Lung (tissue), 11 donors: ENCODE measurements at regions not wholly inside any gene's neighbourhood (a gene's known extent, or its start where the extent isn't known, plus 50 kb on each side); places are given as distances from the start of the nearest gene placed in this dataset.

Experiments used
- ATAC-seq: fragments of 200-7000 bp; cut with Tn5 transposase; one replicate; pipeline ENCODE4 v1.9.1; 2020; ENCODE audit warnings: moderate number of reproducible peaks; ENCODE audit not compliant: insufficient read depth, low FRiP score
- DNase-seq, 3 donors: peaks; one replicate each; pipeline ENCODE4 v3.0.0-alpha.2; 2013 to 2017
- H3K27ac ChIP-seq, 2 donors: one replicate each; pipeline ENCODE4 v1.5.1; 2013; ENCODE audit warnings: mild to moderate bottlenecking in 2 of 2, moderate library complexity in 2 of 2, control low read depth in 1 of 2, inconsistent platforms in 1 of 2, low read depth in 1 of 2, low read length in 1 of 2
- H3K27me3 ChIP-seq, 3 donors: one replicate each; pipeline ENCODE4 v1.5.1; 2013; ENCODE audit warnings: low read length in 2 of 3; ENCODE audit not compliant: control insufficient read depth in 3 of 3, insufficient read depth in 3 of 3
- H3K36me3 ChIP-seq, 4 donors: one replicate each; pipeline ENCODE4 v1.5.1; 2013; ENCODE audit warnings: low read length in 4 of 4, mild to moderate bottlenecking in 1 of 4, moderate library complexity in 1 of 4; ENCODE audit not compliant: control insufficient read depth in 4 of 4, insufficient read depth in 4 of 4
- H3K4me1 ChIP-seq, 5 donors: one replicate each; pipeline ENCODE4 v1.5.1; 2013; ENCODE audit warnings: low read length in 5 of 5, mild to moderate bottlenecking in 2 of 5, moderate library complexity in 1 of 5; ENCODE audit not compliant: control insufficient read depth in 5 of 5, insufficient read depth in 5 of 5
- H3K4me3 ChIP-seq: one replicate; pipeline ENCODE4 v1.5.1; 2013; ENCODE audit warnings: mild to moderate bottlenecking, control low read depth, moderate library complexity
- H3K9ac ChIP-seq, 2 donors: one replicate each; pipeline ENCODE4 v1.5.1; 2013; ENCODE audit warnings: low read length in 2 of 2, control low read depth in 1 of 2; ENCODE audit not compliant: insufficient read depth in 1 of 2
- H3K9me3 ChIP-seq, 4 donors: one replicate each; pipeline ENCODE4 v1.5.1; 2013; ENCODE audit warnings: low read length in 3 of 4, mild to moderate bottlenecking in 1 of 4, moderate library complexity in 1 of 4; ENCODE audit not compliant: control insufficient read depth in 4 of 4, insufficient read depth in 3 of 4
- CTCF ChIP-seq: IDR thresholded peaks from 2 replicates; pipeline ENCODE4 v1.5.1; 2012; ENCODE audit warnings: mild to moderate bottlenecking; ENCODE audit errors: control extremely low read depth, extremely low read depth
- WGBS, 2 donors: extraction: QIAGEN DNeasy Blood & Tissue Kit; methylation state at CpG; one replicate each; pipeline ENCODE4 v1.1.7; 2013; 5-methylcytosine and 5-hydroxymethylcytosine counted together
- donor health status: control.
- donor health status: control.
- donor health status: Bipolar disorder and iron deficiency.
- donor health status: healthy.
- donor health status: DM: yes; HTN: yes; CAD: no.

GRCh38 chr3:139095803-139096466, 51.2 kb upstream of the PRR23C start:
- ATAC-seq: no peak
- 57 to 71% methylated on average over 4 of the region's 4 CpGs for WGBS, 2 donors

GRCh38 chr3:139096670-139097069, 52.0 kb upstream of the PRR23C start:
- DNase-seq (no peak), ATAC-seq (no peak)
- TF ChIP-seq CTCF: no peak
- Histone ChIP-seq H3K4me1 (no peaks in the 10 kb centered on the region), H3K9ac (no peak overlapping the region), H3K36me3 (no peaks in the 10 kb centered on the region), H3K4me3 (no peak overlapping the region), H3K27me3 (no peaks in the 10 kb centered on the region), H3K27ac (no peak overlapping the region), H3K9me3 (peaks cover 0 to 6% (median 1%) of the 10 kb centered on the region in 4 donors)
- 67 to 79% methylated on average over 1 of the region's 1 CpG for WGBS, 2 donors

More at GRCh38 chr3:139095803-139096466, 51.2 kb upstream of the PRR23C start:
- H3K27ac ChIP-seq: no peak overlapping the region
- H3K9me3 ChIP-seq: peaks cover 0 to 6% (median 1%) of the 10 kb centered on the region in 4 donors
- no peak for DNase-seq
- no peaks in the 10 kb centered on the region for H3K4me1 ChIP-seq
- H3K27me3 ChIP-seq: no peaks in the 10 kb centered on the region
- H3K4me3 ChIP-seq: no peak overlapping the region
- no peak for TF ChIP-seq CTCF
- no peaks in the 10 kb centered on the region for H3K36me3 ChIP-seq
- no peak overlapping the region for H3K9ac ChIP-seq

GRCh38 chr3:139098391-139098790, 53.7 kb upstream of the PRR23C start:
- peaks cover 0 to 6% (median 0%) of the 10 kb centered on the region in 4 donors for H3K9me3 ChIP-seq
- H3K4me3 ChIP-seq: no peak overlapping the region
- no peaks in the 10 kb centered on the region for H3K36me3 ChIP-seq
- no peaks in the 10 kb centered on the region for H3K4me1 ChIP-seq
- no peak for TF ChIP-seq CTCF
- H3K27ac ChIP-seq: no peak overlapping the region
- DNase-seq: no peak
- no peaks in the 10 kb centered on the region for H3K27me3 ChIP-seq
- ATAC-seq: no peak
- H3K9ac ChIP-seq: no peak overlapping the region
- 93 to 95% methylated on average over 1 of the region's 1 CpG for WGBS, 2 donors
